Activated naive CD4-positive, alpha-beta T cell treated with anti-CD3 and anti-CD28 coated beads, Interleukin-2, amount 10 ng/mL, durations not matched to agents 7 days and 5 days (primary cell): ENCODE measurements at regions not wholly inside any gene's neighbourhood (a gene's known extent, or its start where the extent isn't known, plus 50 kb on each side); places are given as distances from the start of the nearest gene placed in this dataset.
A peak's percentile ranks its signal among the peaks of the same experiment; 100 is the strongest.
"Not testable (repeated sequence)": the region's sequence is repeated elsewhere in the genome, so short reads cannot be mapped to it uniquely, and the experiment has no call there.

Source experiments
- CTCF ChIA-PET: fragments of 350-600 bp; sonication (Branson Sonifier 250); formaldehyde crosslinking; loops from one replicate; lab custom pipeline; 2021; ENCODE audit warnings: antibody characterized with exemption; lab: Charles Lee
- DNase-seq: peaks from one replicate; pipeline ENCODE4 v3.0.0-alpha.2; 2020
- H3K27ac Mint-ChIP-seq: one replicate; pipeline ENCODE4 v1.8.0; 2021; ENCODE audit warnings: mild to moderate bottlenecking, moderate library complexity, mixed read lengths
- H3K27me3 Mint-ChIP-seq: one replicate; pipeline ENCODE4 v1.8.0; 2021; ENCODE audit warnings: mild to moderate bottlenecking, mixed read lengths
- H3K36me3 Mint-ChIP-seq: one replicate; pipeline ENCODE4 v1.8.0; 2021; ENCODE audit warnings: mixed read lengths
- H3K4me1 Mint-ChIP-seq: one replicate; pipeline ENCODE4 v1.8.0; 2021; ENCODE audit warnings: mixed read lengths
- H3K4me3 Mint-ChIP-seq: one replicate; pipeline ENCODE4 v1.8.0; 2021; ENCODE audit warnings: mild to moderate bottlenecking, moderate library complexity, mixed read lengths
- H3K9me3 Mint-ChIP-seq: one replicate; pipeline ENCODE4 v1.8.0; 2021; ENCODE audit warnings: mixed read lengths

- peaks cover 13% of the 10 kb centered on the region for H3K36me3 Mint-ChIP-seq
- H3K9me3 Mint-ChIP-seq = peaks cover 10% of the 10 kb centered on the region
- CTCF ChIA-PET = no interaction called here
- H3K27me3 Mint-ChIP-seq = no peaks in the 10 kb centered on the region
- no peak overlapping the region for H3K4me3 Mint-ChIP-seq
- DNase-seq = no peak
- H3K27ac Mint-ChIP-seq = no peak overlapping the region
- H3K4me1 Mint-ChIP-seq = peaks cover 2% of the 10 kb centered on the region
These were observed 346.9 kb downstream of the TYW1 start for GRCh38 chr7:67343572-67343971.

- CTCF ChIA-PET = no interaction called here
- no peaks in the 10 kb centered on the region for H3K27me3 Mint-ChIP-seq
- H3K36me3 Mint-ChIP-seq = peaks cover 11% of the 10 kb centered on the region
- no peak overlapping the region for H3K4me3 Mint-ChIP-seq
- DNase-seq = no peak
- peaks cover 2% of the 10 kb centered on the region for H3K4me1 Mint-ChIP-seq
- H3K27ac Mint-ChIP-seq = no peak overlapping the region
- H3K9me3 Mint-ChIP-seq = peaks cover 10% of the 10 kb centered on the region
These were observed 348.0 kb downstream of the TYW1 start for GRCh38 chr7:67344481-67345193.

GRCh38 chr7:67346126-67346525 lies 349.5 kb downstream of the TYW1 start:
- H3K4me1 Mint-ChIP-seq = peaks cover 2% of the 10 kb centered on the region
- H3K4me3 Mint-ChIP-seq = no peak overlapping the region
- peaks cover 10% of the 10 kb centered on the region for H3K9me3 Mint-ChIP-seq
- CTCF ChIA-PET = no interaction called here
- DNase-seq = no peak
- H3K27ac Mint-ChIP-seq = no peak overlapping the region
- peaks cover 11% of the 10 kb centered on the region for H3K36me3 Mint-ChIP-seq
- H3K27me3 Mint-ChIP-seq = no peaks in the 10 kb centered on the region

- peaks cover 8% of the 10 kb centered on the region for H3K36me3 Mint-ChIP-seq
- H3K27ac Mint-ChIP-seq = no peak overlapping the region
- no peaks in the 10 kb centered on the region for H3K27me3 Mint-ChIP-seq
- peaks cover 10% of the 10 kb centered on the region for H3K9me3 Mint-ChIP-seq
- CTCF ChIA-PET = no interaction called here
- H3K4me1 Mint-ChIP-seq = peaks cover 2% of the 10 kb centered on the region
- H3K4me3 Mint-ChIP-seq = no peak overlapping the region
- no peak for DNase-seq
These were observed 350.2 kb downstream of the TYW1 start for GRCh38 chr7:67346876-67347275.

GRCh38 chr7:67348171-67348570 lies 351.5 kb downstream of the TYW1 start:
- H3K4me1 Mint-ChIP-seq = peaks cover 2% of the 10 kb centered on the region
- no peak for DNase-seq
- no peaks in the 10 kb centered on the region for H3K27me3 Mint-ChIP-seq
- no peak overlapping the region for H3K27ac Mint-ChIP-seq
- H3K36me3 Mint-ChIP-seq = peaks cover 8% of the 10 kb centered on the region
- H3K4me3 Mint-ChIP-seq = no peak overlapping the region
- CTCF ChIA-PET = no interaction called here
- peaks cover 15% of the 10 kb centered on the region for H3K9me3 Mint-ChIP-seq

- CTCF ChIA-PET, H3K4me3 Mint-ChIP-seq, DNase-seq, H3K27ac Mint-ChIP-seq, H3K4me1 Mint-ChIP-seq, H3K27me3 Mint-ChIP-seq, H3K36me3 Mint-ChIP-seq: not testable (repeated sequence)
- H3K9me3 Mint-ChIP-seq = peaks cover 19% of the 10 kb centered on the region
These were observed 361.0 kb downstream of the TYW1 start for GRCh38 chr7:67357653-67358052.

- H3K4me1 Mint-ChIP-seq, H3K27me3 Mint-ChIP-seq, H3K4me3 Mint-ChIP-seq, DNase-seq, H3K27ac Mint-ChIP-seq, CTCF ChIA-PET, H3K36me3 Mint-ChIP-seq: not testable (repeated sequence)
- peaks cover 14% of the 10 kb centered on the region for H3K9me3 Mint-ChIP-seq
These were observed 361.7 kb downstream of the TYW1 start for GRCh38 chr7:67358316-67358715.

GRCh38 chr7:67358738-67359137 lies 362.1 kb downstream of the TYW1 start:
- H3K36me3 Mint-ChIP-seq, H3K27ac Mint-ChIP-seq, H3K4me1 Mint-ChIP-seq, CTCF ChIA-PET, DNase-seq, H3K27me3 Mint-ChIP-seq, H3K4me3 Mint-ChIP-seq: not testable (repeated sequence)
- H3K9me3 Mint-ChIP-seq = peaks cover 14% of the 10 kb centered on the region

GRCh38 chr7:67359900-67360299 lies 363.3 kb downstream of the TYW1 start:
- Mint-ChIP-seq H3K36me3 (no peaks in the 10 kb centered on the region), H3K4me1 (no peaks in the 10 kb centered on the region), H3K4me3 (no peak overlapping the region), H3K27me3 (no peaks in the 10 kb centered on the region), H3K9me3 (peaks cover 14% of the 10 kb centered on the region), H3K27ac (no peak overlapping the region)
- CTCF ChIA-PET = no interaction called here
- no peak for DNase-seq

GRCh38 chr7:67361150-67361549 lies 364.5 kb downstream of the TYW1 start:
- Mint-ChIP-seq H3K27me3 (no peaks in the 10 kb centered on the region), H3K36me3 (no peaks in the 10 kb centered on the region), H3K27ac (no peak overlapping the region), H3K9me3 (peaks cover 14% of the 10 kb centered on the region), H3K4me1 (no peaks in the 10 kb centered on the region), H3K4me3 (no peak overlapping the region)
- DNase-seq = no peak
- CTCF ChIA-PET = no interaction called here

- Mint-ChIP-seq H3K27ac (no peak overlapping the region), H3K36me3 (no peaks in the 10 kb centered on the region), H3K27me3 (peaks cover under 1% of the 10 kb centered on the region), H3K4me3 (no peak overlapping the region), H3K4me1 (no peaks in the 10 kb centered on the region), H3K9me3 (no peaks in the 10 kb centered on the region)
- CTCF ChIA-PET = no interaction called here
- DNase-seq = no peak
These were observed 367.9 kb downstream of the TYW1 start for GRCh38 chr7:67364441-67365017.

- Mint-ChIP-seq H3K4me3 (no peak overlapping the region), H3K27me3 (peaks cover 4% of the 10 kb centered on the region), H3K27ac (no peak overlapping the region), H3K4me1 (no peaks in the 10 kb centered on the region), H3K36me3 (no peaks in the 10 kb centered on the region), H3K9me3 (peaks cover 2% of the 10 kb centered on the region)
- CTCF ChIA-PET = interaction anchor here (0.8 to 1.8 kb wide), 3 partner anchors 8 to 15 kb away, joined by 4 to 5 read pairs (median 4); no protein-coding TSS in a partner anchor
- peak; percentile 60 for DNase-seq
These were observed 375.0 kb downstream of the TYW1 start for GRCh38 chr7:67371429-67372305.

GRCh38 chr7:67373389-67373788 lies 376.8 kb downstream of the TYW1 start:
- not testable (repeated sequence) for H3K4me3 Mint-ChIP-seq, H3K4me1 Mint-ChIP-seq, DNase-seq, H3K27me3 Mint-ChIP-seq, H3K36me3 Mint-ChIP-seq, H3K27ac Mint-ChIP-seq, H3K9me3 Mint-ChIP-seq
- CTCF ChIA-PET = interaction anchor here (1.8 kb wide), 1 partner anchor 10 kb away, joined by 4 read pairs; no protein-coding TSS in a partner anchor

- Mint-ChIP-seq H3K4me1 (no peaks in the 10 kb centered on the region), H3K36me3 (no peaks in the 10 kb centered on the region), H3K4me3 (no peak overlapping the region), H3K27me3 (no peaks in the 10 kb centered on the region), H3K9me3 (peaks cover 7% of the 10 kb centered on the region), H3K27ac (no peak overlapping the region)
- DNase-seq = no peak
- CTCF ChIA-PET = no interaction called here
These were observed 378.8 kb downstream of the TYW1 start for GRCh38 chr7:67375427-67375826.
